NCI-H1092 treated with DMSO at 0.1 percent for 48 hours (cell line): ENCODE measurements at regions not wholly inside any gene's neighbourhood (a gene's known extent, or its start where the extent isn't known, plus 50 kb on each side); places are given as distances from the start of the nearest gene placed in this dataset.
"Not testable (repeated sequence)": the region's sequence is repeated elsewhere in the genome, so short reads cannot be mapped to it uniquely, and the experiment has no call there.

Source experiments
- DNase-seq: peaks from one replicate; lab custom pipeline; 2025; lab: John Stamatoyannopoulos, UW

DNA sequence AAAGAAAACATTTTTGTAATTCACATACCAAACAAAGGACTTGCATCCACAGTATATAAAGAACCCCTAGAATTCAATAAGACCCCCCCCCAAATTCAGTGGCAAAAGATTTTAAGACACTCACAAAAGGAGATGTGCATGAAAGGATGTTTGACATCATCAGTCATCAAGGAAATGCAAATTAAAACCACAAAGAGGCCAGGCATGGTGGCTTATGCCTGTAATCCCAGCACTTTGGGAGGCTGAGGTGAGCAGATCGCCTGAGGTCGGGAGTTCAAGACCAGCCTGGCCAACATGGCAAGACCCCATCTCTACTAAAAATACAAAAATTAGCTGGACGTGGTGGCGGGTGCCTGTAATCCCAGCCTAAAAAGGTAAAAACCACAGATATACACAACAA is 61.3 kb downstream of the AIPL1 start:
- DNase-seq, result not testable (repeated sequence)

DNA sequence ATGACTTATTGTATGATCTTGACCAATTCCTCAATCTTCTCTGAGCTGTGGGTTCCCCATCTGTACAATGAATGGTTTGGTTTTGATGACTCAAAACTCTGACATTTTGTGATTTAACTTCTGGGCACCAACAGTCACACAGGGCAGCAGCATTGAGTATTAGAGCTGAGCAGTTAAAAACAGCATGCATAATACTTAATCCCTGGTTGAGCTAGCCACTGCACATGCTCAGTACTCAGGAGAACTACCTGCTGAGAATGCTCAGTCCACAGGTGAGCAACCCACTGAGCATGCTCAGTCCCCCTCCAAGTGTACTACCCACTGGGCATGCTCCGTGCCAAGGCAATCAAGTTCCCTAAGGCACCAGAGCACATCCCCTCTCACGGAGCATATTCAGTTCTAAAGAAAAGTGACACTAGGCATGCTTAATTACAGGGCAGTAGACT is 68.7 kb downstream of the AIPL1 start:
- DNase-seq, result no peak

DNA sequence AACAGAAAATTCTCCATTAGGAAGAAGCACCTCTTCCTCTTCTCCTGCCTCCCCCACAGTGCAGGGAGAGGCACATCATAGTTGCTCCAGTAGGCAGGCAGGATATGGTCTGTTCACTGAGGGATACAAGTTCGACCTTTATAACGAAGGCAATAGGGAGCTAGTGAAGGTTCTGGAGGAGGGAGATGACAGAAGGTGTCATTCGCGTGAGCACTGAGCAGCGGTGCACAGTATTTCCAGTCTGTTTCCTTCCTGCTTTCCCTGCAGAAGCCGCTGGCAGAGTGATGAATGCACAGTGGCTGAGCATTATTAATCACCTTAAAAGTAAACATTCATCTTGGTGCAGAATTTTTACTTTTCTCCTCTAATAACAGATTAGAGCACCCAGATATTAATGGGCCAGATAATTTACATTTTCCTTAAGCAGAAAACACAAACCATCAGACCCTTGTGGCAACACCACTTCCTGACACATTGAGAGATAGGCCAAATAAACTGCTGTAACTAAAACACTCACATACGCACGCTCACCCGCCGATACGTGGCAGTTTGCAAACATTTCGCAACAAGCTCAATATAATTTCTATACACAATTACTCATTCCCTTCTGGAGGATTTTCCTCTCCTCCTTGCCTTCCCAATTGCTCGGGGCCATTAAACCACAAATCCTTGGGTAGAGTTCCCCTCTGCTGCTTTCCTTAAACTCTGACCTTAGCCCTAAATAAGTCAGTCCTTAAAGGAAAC is 69.5 kb downstream of the AIPL1 start:
- no peak for DNase-seq

DNA sequence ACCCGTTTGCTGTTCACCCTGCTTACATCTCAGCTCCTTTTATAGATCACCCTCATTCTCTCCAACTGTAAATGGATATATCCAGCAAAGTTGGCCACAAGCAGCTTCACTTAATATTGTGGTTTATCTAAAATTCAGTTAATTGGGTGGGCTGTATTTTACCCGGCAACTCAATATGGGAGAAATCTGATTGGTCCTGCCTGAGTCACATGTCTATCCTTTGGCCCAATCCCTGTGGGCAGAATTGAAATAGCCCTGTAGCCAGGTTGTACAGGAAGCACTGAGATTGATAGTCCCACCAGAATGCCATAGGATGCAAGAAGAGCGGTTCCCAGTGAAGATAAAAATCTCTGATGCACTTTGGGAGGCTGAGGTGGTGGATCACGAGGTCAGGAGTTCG is 73.2 kb downstream of the AIPL1 start:
- DNase-seq, result no peak

DNA sequence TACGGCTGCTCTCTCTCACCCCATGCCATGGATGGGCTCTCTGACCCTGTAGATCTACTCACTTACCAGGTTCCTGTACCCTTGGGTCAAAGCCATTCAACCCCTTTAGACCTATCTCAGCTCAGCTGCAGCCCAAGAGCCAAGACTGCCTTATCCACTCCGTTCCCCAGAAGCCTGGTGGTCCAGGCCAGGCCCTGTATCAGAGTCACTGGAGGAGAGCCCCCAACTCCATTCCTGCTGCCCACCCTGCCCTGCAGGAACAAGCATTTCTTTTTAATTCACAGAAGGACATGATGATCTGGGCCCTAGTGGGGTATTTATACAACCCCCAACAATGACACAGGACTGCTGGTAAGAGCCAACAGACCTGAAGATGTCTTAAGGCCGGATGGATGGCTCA is 76.8 kb downstream of the AIPL1 start:
- DNase-seq, result no peak

DNA sequence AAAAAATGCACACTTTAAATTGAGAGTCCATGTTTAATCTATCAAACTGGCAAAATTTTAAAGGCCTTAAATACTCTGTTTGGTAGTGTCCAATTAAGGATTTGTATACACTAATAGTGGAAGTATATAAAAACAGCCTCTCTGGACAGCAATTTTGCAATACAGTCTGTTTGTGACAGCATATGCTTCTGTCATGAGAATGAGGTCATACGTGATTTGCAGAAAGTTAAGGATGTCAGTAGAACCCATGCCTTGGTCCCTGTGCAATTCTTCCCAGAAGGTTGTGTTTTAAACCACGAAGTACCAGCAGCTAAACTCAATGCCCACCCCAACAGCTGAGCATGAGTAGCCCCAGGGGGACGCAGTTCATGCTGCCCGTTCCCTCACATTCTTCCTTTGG is 78.4 kb downstream of the AIPL1 start:
- no peak for DNase-seq

DNA sequence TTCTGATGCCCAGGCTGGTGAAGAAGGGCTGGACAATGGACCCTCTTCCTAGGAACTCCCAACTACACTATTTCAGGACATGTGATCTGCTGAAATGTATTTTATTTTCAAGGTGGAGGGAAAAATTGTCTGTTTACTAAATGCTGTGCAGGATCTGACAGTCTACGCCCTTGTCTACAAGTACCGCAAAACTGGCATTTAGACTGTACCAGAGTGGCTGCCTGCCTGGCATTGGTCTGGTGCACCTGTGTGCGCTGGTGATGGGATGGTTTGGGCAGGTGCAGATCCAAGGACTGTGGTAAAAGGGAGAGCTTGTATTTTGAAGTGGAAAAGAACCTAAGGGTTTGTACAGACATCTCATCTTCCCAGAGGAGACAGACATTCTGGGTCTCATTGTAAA is 79.7 kb downstream of the AIPL1 start:
- no peak for DNase-seq

DNA sequence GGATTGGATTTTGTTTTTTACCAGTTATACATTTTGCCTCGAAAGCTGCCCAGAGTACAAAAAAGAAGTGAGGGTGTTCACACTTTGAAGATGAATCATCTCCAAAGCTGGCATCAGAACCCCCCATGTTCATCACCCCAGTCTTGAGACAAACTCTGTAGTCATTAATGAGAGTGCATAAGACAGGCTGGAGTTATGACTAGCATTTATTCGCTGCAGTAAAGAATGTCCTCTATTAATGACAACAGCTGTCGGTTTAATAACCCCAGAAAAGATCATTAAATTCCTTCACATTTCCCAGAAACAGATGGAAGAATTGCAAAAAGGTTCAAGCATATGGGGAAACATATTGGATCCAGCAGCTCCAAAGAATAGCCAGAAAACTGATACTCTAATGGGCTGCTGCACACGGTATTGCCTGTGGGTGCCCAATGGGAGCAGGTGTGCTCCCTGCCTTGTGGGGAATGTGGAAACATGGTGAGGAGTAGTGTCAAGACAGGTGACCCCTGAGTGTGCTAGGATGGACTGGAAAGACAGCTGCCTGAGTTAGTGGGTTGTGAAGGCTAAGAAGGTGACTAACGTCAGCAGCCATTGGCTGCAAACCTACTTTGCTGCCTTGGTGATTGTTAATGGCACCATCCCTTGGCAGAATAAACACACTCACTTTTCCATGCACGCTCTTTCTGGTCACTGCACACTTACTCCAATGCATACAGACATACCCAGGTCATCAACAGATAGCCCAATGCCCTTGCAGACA is 81.9 kb downstream of the AIPL1 start:
- DNase-seq, result no peak

DNA sequence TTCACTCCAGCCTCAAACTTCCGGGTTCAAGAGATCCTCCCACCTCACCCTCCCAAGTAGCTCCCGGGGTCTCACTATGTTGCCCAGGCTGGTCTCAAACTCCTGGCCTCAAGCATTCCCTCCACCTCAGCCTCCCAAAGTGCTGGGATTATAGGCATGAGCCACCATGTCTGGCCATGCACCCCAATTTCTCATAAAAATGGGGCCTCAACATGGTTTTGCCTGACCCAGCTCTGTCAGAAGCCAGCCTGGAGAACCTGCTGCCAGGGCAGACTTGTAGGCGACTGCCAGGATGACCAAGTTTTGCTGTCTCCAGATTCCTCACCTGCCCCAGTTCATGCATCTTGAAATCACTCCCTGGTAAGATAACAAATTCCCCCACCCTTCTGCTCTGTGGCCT is 82.9 kb downstream of the AIPL1 start:
- no peak for DNase-seq

DNA sequence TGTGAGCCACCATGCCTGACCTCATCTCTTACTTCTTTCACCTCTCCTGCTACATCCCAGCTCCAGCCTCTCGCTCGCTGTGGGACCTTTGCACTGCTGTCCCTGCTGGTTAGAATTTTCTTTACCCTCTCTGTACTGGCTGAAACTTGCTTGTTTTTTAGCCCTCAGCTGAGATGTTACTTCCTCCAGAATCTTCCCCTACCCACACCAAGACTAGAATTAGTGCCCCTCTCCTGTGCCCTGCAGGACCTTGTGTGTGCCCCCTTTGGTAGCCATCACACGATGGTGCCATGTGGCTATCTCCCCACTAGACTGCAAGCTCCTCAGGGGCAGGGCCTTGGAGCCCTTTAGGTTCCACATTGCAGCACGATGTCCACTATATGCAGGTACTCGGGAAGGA is 84.1 kb downstream of the AIPL1 start:
- DNase-seq, result no peak

DNA sequence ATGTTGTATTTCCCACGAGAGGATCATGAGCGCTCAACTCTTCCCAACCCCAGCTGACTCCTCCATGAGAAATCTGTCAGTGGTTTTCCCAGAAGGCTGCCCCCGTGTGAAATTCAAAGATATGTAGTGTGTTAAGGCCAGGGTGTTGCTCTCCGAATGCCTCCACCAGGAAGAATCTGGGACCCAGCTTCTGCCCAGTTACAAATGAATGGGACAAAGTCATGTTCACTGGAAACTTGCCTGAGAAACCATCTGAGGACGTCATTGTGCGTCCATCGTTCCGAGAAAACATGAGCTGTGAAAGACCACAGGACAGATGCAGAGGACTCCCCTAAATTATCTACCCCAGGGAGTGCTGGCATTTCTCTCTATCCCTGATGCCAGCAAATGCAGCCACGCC is 86.0 kb downstream of the AIPL1 start:
- no peak for DNase-seq

DNA sequence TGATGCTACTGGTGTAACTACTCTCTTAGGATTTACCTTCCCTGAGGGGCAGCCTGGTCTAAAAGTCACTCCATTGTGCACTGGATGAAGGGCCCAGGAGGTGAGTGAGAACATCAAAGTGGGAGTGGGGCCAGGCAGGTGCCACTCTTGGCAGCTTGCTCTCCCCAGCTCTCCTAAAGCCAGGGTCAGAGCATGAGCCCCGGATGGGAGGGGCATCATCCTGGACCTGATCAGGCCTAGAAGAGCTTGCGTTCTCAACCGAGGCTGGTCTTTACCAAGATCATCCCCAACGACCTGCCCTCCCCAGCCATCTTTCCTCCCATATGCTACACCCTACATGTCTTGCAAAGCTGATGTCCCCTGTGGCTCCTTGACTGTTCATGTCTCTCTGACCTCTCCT is 87.1 kb downstream of the AIPL1 start:
- DNase-seq, result no peak

DNA sequence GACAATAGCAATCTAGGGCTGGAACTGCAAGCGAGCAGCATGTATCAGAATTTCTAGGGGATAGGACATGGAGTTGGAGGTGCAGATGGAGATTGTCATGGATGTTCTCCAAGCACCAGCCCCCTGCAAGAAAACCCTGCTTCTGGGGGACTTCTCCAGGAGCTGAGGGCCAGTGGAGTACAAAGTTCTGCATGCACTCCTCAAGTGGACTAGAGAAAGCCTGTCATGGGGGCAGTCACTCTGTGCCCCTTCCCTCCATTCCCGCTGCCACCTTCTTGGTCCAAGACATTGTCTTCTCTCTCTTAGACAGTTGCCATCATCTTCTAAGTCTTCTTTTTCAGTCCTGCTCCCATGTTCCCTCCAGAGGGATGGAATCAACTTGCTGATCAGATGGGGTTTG is 87.9 kb downstream of the AIPL1 start:
- no peak for DNase-seq

DNA sequence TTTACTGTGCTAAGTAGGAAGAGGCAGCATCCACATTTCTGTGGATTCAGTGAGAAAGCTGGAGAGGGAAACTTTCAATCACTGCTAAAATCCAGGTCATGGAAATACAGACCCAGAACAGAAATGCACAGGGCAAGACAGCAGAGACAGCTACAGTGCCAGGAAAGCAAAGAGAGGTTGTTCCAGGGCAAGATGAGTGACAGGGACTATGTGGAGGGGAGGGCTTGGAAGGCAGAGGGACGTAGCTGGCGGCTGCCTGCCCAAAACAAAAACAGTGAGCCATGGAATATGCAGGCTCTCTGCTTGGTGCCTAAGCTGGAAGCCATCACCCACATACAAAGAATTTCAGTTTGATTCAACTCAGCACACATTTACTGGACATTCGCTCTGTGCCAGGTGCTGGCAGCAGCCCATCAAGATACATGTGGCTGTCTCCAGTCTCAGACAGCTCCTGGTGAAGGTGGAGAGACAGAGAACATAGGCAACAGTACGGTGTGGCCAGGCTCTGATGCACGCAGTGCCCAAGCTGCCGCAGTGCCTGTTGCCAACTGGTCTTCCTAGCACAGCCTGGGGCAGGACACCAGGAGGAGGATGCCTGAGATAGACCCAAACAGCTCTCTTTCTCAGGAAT is 88.7 kb downstream of the AIPL1 start:
- no peak for DNase-seq

DNA sequence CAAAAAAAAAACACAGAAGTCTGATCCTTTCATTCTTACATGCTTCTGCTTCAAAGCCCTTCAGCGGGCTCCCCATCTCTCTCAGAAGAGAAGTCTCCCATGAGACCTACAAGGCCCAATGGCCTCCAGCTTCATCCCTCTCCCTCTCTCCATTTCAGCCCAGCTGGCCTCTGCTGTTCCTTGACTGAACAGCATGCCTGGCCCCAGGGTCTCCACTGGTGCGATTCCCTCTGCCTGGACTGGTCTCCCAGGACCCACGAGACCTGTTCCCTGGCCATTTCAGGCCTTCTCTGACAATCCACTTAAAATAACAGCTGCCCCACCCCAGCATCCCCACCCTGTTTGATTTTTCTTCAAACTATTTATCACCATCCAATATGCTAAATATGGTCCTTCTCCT is 91.2 kb downstream of the AIPL1 start:
- DNase-seq, result no peak

DNA sequence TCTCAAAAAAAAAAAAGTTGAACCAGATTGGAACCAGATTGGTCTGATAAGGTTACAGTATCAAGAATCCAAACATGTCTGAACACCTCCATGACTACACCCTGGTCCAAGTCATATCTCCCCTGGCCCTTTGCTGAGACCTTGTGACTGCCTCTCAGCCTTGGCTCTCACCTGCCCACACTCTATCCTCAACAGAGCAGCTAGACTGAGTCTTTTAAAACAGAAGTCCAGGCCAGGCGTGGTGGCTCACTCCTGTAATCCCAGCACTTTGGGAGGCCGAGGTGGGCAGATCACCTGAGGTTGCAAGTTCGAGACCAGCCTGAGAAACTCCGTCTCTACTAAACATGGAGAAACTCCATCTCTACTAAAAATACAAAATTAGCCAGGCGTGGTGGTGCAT is 91.7 kb downstream of the AIPL1 start:
- DNase-seq, result no peak

DNA sequence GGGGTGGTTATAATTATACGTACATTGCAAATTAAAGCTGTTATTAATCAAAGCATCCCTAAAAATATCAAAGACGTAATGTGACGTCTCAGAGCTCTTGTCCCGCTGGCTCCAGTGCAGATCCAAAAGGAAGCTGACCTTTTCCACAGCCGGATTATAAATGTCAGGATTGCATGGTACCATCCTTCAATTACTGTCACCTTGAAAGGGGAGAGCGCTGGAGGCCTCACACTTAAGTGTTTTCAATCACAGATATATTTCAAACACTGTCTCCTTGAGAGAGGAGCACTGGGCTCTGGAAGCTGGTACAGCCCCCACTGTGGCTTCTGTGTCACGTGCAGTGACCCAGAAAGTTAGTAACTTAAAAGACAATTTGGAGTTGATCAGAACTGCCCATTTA is 94.2 kb downstream of the AIPL1 start:
- DNase-seq, result no peak

DNA sequence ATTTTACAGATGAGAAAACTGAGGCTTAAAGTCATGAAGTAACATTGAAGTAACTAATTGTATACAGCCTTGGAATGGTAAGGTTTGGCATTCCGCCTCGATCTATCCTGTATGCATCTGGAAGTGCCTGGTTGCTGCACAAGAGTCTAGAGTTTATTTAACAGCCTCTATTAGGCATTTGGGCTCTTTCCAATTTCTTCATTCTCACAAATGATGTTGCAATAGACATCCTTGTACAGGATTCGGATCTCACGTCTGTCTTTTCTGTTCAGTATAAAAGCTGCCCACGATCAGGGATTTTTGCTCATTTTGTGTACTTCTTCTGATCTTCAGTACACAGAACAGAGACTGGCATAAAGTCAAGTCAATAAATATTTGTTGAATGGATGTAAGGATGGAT is 100.5 kb downstream of the AIPL1 start:
- no peak for DNase-seq

DNA sequence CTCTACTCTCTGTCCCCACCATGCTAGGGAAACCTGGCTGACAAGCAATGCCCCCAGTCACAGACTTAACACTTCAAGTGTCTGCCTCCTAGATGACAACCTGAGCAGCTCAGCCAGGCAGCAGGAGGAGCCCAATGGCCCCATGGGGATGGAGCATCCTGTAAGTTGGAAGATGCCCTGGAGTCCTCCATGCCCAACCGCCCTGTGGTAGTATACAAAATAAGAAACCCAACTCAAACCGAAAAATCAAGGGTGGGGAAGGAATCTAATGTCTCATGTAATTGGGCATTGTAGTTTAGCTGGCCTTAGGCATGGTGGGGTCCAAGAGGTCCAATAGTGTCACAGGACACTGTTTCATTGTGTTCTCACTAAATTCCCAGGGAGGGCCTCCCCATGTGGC is 104.0 kb downstream of the AIPL1 start:
- no peak for DNase-seq

DNA sequence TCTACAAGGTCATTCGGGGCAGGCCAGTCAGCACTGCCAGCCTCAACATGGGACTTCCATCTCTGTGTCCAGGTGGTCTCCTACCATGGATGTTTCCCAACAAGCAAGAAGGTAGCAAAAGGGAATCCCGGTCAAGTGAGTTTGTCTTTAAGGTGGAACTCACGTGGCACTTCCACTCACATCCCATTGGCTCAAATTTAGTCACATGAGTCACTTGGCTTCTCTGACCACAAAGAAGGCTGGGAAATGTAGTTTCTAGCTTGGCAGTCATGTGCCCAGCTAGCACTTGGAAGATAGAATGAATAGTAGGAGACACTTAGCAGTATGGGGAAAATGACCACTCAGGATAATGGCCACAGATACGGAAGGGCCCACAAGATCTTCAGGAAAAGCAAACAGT is 106.6 kb downstream of the AIPL1 start:
- no peak for DNase-seq

DNA sequence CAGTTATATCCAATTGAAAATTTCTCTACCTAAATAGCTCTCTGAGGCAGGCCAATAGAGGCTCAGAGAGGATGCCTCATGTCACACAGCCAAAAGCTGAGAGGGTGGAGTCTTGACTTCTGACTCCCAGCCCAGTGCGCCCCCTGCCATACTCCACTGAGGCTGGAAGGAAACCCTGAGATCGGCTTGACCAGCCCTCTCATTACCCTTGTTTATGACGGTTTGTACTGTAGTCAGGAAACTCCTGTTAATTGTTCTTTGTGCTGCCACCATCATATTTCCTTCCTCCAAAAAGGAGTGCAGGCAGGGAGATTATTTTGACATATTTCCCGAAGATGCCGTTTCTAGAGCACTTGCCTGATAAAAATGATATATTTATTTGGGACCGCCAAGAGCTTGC is 107.9 kb downstream of the AIPL1 start:
- DNase-seq, result no peak

DNA sequence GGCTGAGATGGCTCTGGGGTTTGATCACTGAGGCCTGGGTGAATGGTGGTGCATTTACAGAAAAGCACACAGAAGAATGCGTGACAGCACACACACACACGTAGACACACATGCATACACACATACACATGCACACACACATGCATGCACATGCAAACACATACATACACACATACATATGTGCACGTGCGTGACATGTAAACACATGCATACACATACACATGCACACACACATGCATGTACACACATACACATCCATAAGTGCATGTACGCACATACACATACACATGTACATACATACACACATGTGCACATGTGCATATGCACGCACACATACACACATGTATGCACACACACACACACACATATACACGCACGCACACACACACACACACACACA is 108.4 kb downstream of the AIPL1 start:
- no peak for DNase-seq

DNA sequence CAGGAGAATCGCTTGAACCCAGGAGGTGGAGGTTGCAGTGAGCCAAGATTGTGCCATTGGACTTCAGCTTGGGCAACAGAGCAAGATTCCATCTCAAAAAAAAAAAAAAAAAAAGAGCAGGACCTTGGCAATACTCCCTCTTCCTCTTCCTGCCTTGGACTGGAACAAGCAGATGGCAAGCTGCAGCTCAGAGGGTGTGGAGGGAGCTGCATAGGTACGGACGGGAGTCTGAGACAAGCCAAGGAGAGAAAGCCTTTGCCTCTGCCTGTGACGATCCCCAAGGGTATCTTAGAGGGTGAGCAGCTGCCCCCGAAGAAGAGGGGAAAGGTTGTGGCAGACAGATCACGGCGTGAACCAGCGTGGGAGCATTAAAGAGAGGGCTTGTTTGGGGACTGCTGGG is 109.2 kb downstream of the AIPL1 start:
- DNase-seq, result no peak
